ENCODE measurements at regions not wholly inside any gene's neighbourhood (a gene's known extent, or its start where the extent isn't known, plus 50 kb on each side); places are given as distances from the start of the nearest gene placed in this dataset.

- TF ChIP-seq CTCF (IDR thresholded peaks at IDR 0.05) (no peak), NFYB (CRISPR knock-in tag; conservative IDR thresholded peaks at IDR 0.05; ENCODE audit: low read depth) (no peak), ZSCAN18 (CRISPR knock-in tag; IDR thresholded peaks at IDR 0.05) (no peak), ELF4 (CRISPR knock-in tag; IDR thresholded peaks at IDR 0.05; ENCODE audit: low read depth) (no peak), ZNF263 (CRISPR knock-in tag; IDR thresholded peaks at IDR 0.05; ENCODE audit: low read depth) (no peak)
Measured at GRCh38 chr2:36068086-36068485, 287.5 kb upstream of the CRIM1 start (continued).

- ChIA-PET CTCF (interaction anchor here (0.8 to 2.0 kb wide), 2 partner anchors 262 to 293 kb away, joined by 3 to 6 read pairs; no protein-coding TSS in a partner anchor), POLR2A (no interaction called here)
- H3K27ac Mint-ChIP-seq = no peak overlapping the region
- ATAC-seq (no peak), DNase-seq (ENCODE audit: low spot score) (no peak)
- H3K4me3 Mint-ChIP-seq = no peak overlapping the region
- TF ChIP-seq ATF1 (CRISPR knock-in tag; IDR thresholded peaks at IDR 0.05) = no peak
- no peak for TF ChIP-seq FOXP4 (CRISPR knock-in tag; IDR thresholded peaks at IDR 0.05)
- TF ChIP-seq E2F4 (CRISPR knock-in tag; IDR thresholded peaks at IDR 0.05; ENCODE audit: borderline replicate concordance, low read depth) = no peak
- TF ChIP-seq ZNF416 (CRISPR knock-in tag; IDR thresholded peaks at IDR 0.05) = no peak
- TF ChIP-seq GABPB1 (CRISPR knock-in tag; IDR thresholded peaks at IDR 0.05) = no peak
- TF ChIP-seq ZNF219 (CRISPR knock-in tag; IDR thresholded peaks at IDR 0.05; ENCODE audit: borderline replicate concordance) = no peak
- no peak for TF ChIP-seq HMGXB4 (CRISPR knock-in tag; IDR thresholded peaks at IDR 0.05)
- no peak for TF ChIP-seq MXD4 (CRISPR knock-in tag; IDR thresholded peaks at IDR 0.05; ENCODE audit: borderline replicate concordance)
- no peak for TF ChIP-seq CBFB (CRISPR knock-in tag; IDR thresholded peaks at IDR 0.05; ENCODE audit: low read depth)
- no peak for TF ChIP-seq CTCF (IDR thresholded peaks at IDR 0.05)
- peaks cover 23% of the 10 kb centered on the region for H3K4me1 Mint-ChIP-seq
- H3K27me3 Mint-ChIP-seq (ENCODE audit: low read depth) = no peaks in the 10 kb centered on the region; the same call in 1 of the 2 replicates
- H3K36me3 Mint-ChIP-seq = no peaks in the 10 kb centered on the region; the same call in 1 of the 2 replicates
- peaks cover 9% of the 10 kb centered on the region for H3K9me3 Mint-ChIP-seq
Measured at GRCh38 chr2:36060133-36060532, 295.4 kb upstream of the CRIM1 start.

Measured in WTC11 (cell line).